ENCODE measurements at regions not wholly inside any gene's neighbourhood (a gene's known extent, or its start where the extent isn't known, plus 50 kb on each side); places are given as distances from the start of the nearest gene placed in this dataset.

DNA sequence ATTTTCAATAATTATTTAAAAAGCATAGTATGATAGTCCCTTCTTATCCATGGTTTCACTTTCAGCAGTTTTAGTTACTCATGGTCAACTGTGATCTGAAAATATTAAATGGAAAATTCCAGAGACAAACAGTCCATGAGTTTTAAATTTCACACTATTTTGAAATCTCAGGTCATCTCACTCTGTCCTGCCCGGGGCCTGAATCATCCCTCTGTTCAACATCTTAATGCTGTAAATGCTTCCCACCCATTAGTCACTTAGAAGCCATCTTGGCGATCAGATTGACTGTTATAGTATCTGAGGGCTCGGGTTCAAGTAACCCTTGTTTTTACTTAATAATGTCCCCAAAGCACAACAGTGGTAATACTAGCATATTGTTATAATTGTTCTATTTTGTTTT, 1509.3 kb downstream of the FAM181B start:
- no peaks in the 10 kb centered on the region for H3K9me2 ChIP-seq (ENCODE audit: insufficient read depth, low read length)
- no peaks in the 10 kb centered on the region for H3K36me3 ChIP-seq (ENCODE audit: insufficient read depth, low read length)
- no peak overlapping the region for H3K4me2 ChIP-seq (ENCODE audit: low read length)
- no peak overlapping the region for H2AFZ ChIP-seq (ENCODE audit: low read length)
- TF ChIP-seq EZH2phosphoT487 (IDR thresholded peaks at IDR 0.05; ENCODE audit: borderline replicate concordance, low read depth, low read length): no peak
- TF ChIP-seq, protein P1, sequence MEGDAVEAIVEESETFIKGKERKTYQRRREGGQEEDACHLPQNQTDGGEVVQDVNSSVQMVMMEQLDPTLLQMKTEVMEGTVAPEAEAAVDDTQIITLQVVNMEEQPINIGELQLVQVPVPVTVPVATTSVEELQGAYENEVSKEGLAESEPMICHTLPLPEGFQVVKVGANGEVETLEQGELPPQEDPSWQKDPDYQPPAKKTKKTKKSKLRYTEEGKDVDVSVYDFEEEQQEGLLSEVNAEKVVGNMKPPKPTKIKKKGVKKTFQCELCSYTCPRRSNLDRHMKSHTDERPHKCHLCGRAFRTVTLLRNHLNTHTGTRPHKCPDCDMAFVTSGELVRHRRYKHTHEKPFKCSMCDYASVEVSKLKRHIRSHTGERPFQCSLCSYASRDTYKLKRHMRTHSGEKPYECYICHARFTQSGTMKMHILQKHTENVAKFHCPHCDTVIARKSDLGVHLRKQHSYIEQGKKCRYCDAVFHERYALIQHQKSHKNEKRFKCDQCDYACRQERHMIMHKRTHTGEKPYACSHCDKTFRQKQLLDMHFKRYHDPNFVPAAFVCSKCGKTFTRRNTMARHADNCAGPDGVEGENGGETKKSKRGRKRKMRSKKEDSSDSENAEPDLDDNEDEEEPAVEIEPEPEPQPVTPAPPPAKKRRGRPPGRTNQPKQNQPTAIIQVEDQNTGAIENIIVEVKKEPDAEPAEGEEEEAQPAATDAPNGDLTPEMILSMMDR (conservative IDR thresholded peaks at IDR 0.05; ENCODE audit: low read length): no peak
- H3K27ac ChIP-seq (ENCODE audit: low read depth, low read length, poor library complexity, severe bottlenecking): no peak overlapping the region
- no TSS peak for BruUV-seq (replicated peaks)
- H4K20me1 ChIP-seq (ENCODE audit: insufficient read depth, low read length): no peaks in the 10 kb centered on the region
- no peak for DNase-seq (ENCODE audit: low spot score)
- ChIA-PET POLR2A (interaction anchor here (1.1 kb wide), 1 partner anchor 8 kb away, joined by 5 read pairs; no protein-coding TSS in a partner anchor), CTCF (ENCODE audit: unreplicated experiment) (no interaction called here)
- intact Hi-C loops (cut with micrococcal nuclease; ENCODE audit: unreplicated experiment): no loop called here
- H3K4me3 ChIP-seq (ENCODE audit: low read depth, low read length, poor library complexity, severe bottlenecking): no peak overlapping the region
- no peaks in the 10 kb centered on the region for H3K4me1 ChIP-seq (ENCODE audit: insufficient read depth, low read length, poor library complexity, severe bottlenecking)
- no peaks in the 10 kb centered on the region for H3K79me2 ChIP-seq (ENCODE audit: insufficient read depth, low read depth, low read length)
- no peaks in the 10 kb centered on the region for H3K9me3 ChIP-seq (ENCODE audit: low read length)

DNA sequence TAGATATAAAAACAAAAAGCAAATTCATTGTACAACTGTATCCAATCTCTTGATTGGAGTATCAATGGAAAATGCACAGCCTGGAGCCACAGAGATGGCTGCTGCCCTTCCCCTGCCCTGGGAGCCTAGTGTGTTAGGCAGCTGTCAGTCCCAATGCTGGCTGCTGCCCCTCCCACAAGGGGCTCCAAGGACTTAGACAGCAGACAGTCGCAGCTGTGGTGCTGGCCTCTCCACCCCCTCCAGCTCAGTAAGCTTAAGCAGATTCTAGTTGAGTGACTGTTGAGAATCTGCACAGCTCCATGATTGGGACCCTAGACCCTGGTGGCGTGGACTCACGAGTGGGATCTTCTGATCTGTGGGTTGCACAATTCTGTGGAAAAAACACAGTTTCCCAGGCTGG, 1511.2 kb downstream of the FAM181B start:
- Histone ChIP-seq H3K4me2 (ENCODE audit: low read length) (no peak overlapping the region), H2AFZ (ENCODE audit: low read length) (no peak overlapping the region), H3K9me2 (ENCODE audit: insufficient read depth, low read length) (no peaks in the 10 kb centered on the region), H4K20me1 (ENCODE audit: insufficient read depth, low read length) (no peaks in the 10 kb centered on the region), H3K79me2 (ENCODE audit: insufficient read depth, low read depth, low read length) (no peaks in the 10 kb centered on the region), H3K9me3 (ENCODE audit: low read length) (no peaks in the 10 kb centered on the region), H3K4me3 (ENCODE audit: low read depth, low read length, poor library complexity, severe bottlenecking) (no peak overlapping the region), H3K4me1 (ENCODE audit: insufficient read depth, low read length, poor library complexity, severe bottlenecking) (no peaks in the 10 kb centered on the region), H3K27ac (ENCODE audit: low read depth, low read length, poor library complexity, severe bottlenecking) (no peak overlapping the region), H3K36me3 (ENCODE audit: insufficient read depth, low read length) (no peaks in the 10 kb centered on the region)
- no peak for TF ChIP-seq EZH2phosphoT487 (IDR thresholded peaks at IDR 0.05; ENCODE audit: borderline replicate concordance, low read depth, low read length)
- TF ChIP-seq, protein P1 (conservative IDR thresholded peaks at IDR 0.05; ENCODE audit: low read length): no peak
- intact Hi-C loops (cut with micrococcal nuclease; ENCODE audit: unreplicated experiment): no loop called here
- no TSS peak for BruUV-seq (replicated peaks)
- no peak for DNase-seq (ENCODE audit: low spot score)
- ChIA-PET CTCF (ENCODE audit: unreplicated experiment) (no interaction called here), POLR2A (no interaction called here)

GRCh38 chr11:81220146-81220895, 1513.3 kb downstream of the FAM181B start:
- Histone ChIP-seq H3K79me2 (ENCODE audit: insufficient read depth, low read depth, low read length) (no peaks in the 10 kb centered on the region), H3K27ac (ENCODE audit: low read depth, low read length, poor library complexity, severe bottlenecking) (no peak overlapping the region), H3K4me3 (ENCODE audit: low read depth, low read length, poor library complexity, severe bottlenecking) (no peak overlapping the region), H4K20me1 (ENCODE audit: insufficient read depth, low read length) (no peaks in the 10 kb centered on the region), H3K9me2 (ENCODE audit: insufficient read depth, low read length) (no peaks in the 10 kb centered on the region), H3K4me1 (ENCODE audit: insufficient read depth, low read length, poor library complexity, severe bottlenecking) (no peaks in the 10 kb centered on the region), H3K36me3 (ENCODE audit: insufficient read depth, low read length) (no peaks in the 10 kb centered on the region), H3K9me3 (ENCODE audit: low read length) (no peaks in the 10 kb centered on the region), H3K4me2 (ENCODE audit: low read length) (no peak overlapping the region), H2AFZ (ENCODE audit: low read length) (no peak overlapping the region)
- no TSS peak for BruUV-seq (replicated peaks)
- POLR2A ChIA-PET: no interaction called here
- TF ChIP-seq EZH2phosphoT487 (IDR thresholded peaks at IDR 0.05; ENCODE audit: borderline replicate concordance, low read depth, low read length): no peak
- TF ChIP-seq, protein P1 (conservative IDR thresholded peaks at IDR 0.05; ENCODE audit: low read length): no peak
- CTCF ChIA-PET (ENCODE audit: unreplicated experiment): no interaction called here
- intact Hi-C loops (cut with micrococcal nuclease; ENCODE audit: unreplicated experiment): no loop called here
- DNase-seq (ENCODE audit: low spot score): no peak
